ENCODE measurements at regions not wholly inside any gene's neighbourhood (a gene's known extent, or its start where the extent isn't known, plus 50 kb on each side); places are given as distances from the start of the nearest gene placed in this dataset.

DNA sequence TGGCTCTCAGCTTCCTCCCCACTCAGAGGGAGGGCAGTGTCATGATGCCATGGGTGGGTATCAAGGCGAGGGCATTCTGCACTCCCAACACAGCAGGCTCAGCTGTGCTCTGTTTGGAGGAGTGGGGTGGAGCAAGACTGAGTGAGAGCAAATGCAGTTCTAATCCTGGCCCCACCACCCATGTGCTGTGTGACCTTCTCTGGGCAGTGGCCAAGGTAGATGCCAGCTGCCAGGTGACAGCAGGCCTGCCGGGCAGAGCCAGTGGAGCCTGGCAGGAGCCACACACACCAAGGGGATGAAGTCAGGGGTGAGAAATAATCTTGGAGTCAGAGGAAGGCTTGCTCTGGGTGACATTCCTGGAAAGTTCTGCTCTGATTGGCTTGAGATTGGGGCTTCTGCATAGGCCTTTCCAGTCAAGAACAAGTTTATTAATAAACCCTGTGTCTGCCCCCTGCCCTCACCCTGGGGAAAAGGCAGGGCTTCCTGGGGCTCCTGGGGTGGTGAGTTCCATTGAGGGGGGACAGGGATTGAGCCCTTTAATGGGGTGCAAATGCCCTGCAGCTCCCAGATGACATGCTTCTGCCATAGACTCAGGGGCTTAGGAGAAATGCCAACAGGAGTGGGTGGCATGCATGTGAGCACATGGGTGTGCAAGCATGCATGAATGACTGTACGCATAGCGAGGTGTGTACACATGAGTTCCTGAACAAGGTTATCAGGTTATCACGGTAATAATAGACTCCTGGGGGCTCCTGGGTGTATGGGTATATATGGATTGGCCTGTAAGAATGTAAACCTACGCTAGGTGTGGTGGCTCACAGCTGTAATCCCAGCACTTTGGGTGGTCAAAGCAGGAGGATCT lies 134.2 kb downstream of the MRPL14 start:
- Histone ChIP-seq H4K20me1 (ENCODE audit: insufficient read depth, low read length) (no peaks in the 10 kb centered on the region), H3K4me2 (replicated peaks; ENCODE audit: extremely low read depth, low read length, poor library complexity, severe bottlenecking) (no peak overlapping the region), H3K27ac (ENCODE audit: low read depth in 1 of 2, low read length in 2 of 2) (no peak overlapping the region), H2AFZ (ENCODE audit: insufficient read depth, low read depth, low read length, poor library complexity, severe bottlenecking) (no peak overlapping the region), H3K4me3 (replicated peaks in 1 of 3; ENCODE audit: low read depth in 2 of 3, low read length in 3 of 3) (no peak overlapping the region), H3K27me3 (ENCODE audit: control insufficient read depth in 2 of 2, insufficient read depth in 2 of 2, low read length in 2 of 2) (no peaks in the 10 kb centered on the region), H3K36me3 (replicated peaks in 1 of 2; ENCODE audit: control insufficient read depth in 1 of 2, insufficient read depth in 2 of 2, low read length in 2 of 2) (no peaks in the 10 kb centered on the region), H3K9ac (ENCODE audit: insufficient read depth, low read length, poor library complexity, severe bottlenecking) (no peak overlapping the region), H3K4me1 (ENCODE audit: control insufficient read depth in 1 of 2, insufficient read depth in 2 of 2, low read length in 2 of 2) (no peaks in the 10 kb centered on the region), H3K79me2 (ENCODE audit: insufficient read depth, low read length) (no peaks in the 10 kb centered on the region), H3K9me3 (replicated peaks in 1 of 2; ENCODE audit: control insufficient read depth in 1 of 2, insufficient read depth in 1 of 2, low read length in 2 of 2) (no peaks in the 10 kb centered on the region)
- H3K27me3 Mint-ChIP-seq (ENCODE audit: low read depth in 3 of 3), result peaks cover 0 to 6% (median 6%) of the 10 kb centered on the region in 3 donors
- intact Hi-C loops (cut with micrococcal nuclease), result no loop called here
- H3K4me1 Mint-ChIP-seq, result no peaks in the 10 kb centered on the region
- DNase-seq, result no peak
- H3K36me3 Mint-ChIP-seq, result no peaks in the 10 kb centered on the region
- no peak for TF ChIP-seq CTCF (IDR thresholded peaks at IDR 0.05)
- no peaks in the 10 kb centered on the region for H3K9me3 Mint-ChIP-seq
- no peak overlapping the region for H3K4me3 Mint-ChIP-seq
- 100% methylated on average over 4 of the region's 6 CpGs for WGBS (ENCODE audit: insufficient coverage)
- peak overlapping the region in 1 of 7 donors; percentile 20 for H3K27ac Mint-ChIP-seq

- Mint-ChIP-seq H3K9me3 (no peaks in the 10 kb centered on the region), H3K4me3 (no peak overlapping the region), H3K4me1 (no peaks in the 10 kb centered on the region), H3K27me3 (ENCODE audit: low read depth in 3 of 3) (peaks cover 0 to 6% (median 3%) of the 10 kb centered on the region in 3 donors), H3K27ac (peak overlapping the region in 1 of 7 donors; percentile 60), H3K36me3 (no peaks in the 10 kb centered on the region)
- no peak overlapping the region for H3K27ac ChIP-seq (ENCODE audit: low read depth in 1 of 2, low read length in 2 of 2)
- intact Hi-C loops (cut with micrococcal nuclease), result no loop called here
- TF ChIP-seq CTCF (IDR thresholded peaks at IDR 0.05), result no peak
- no peak overlapping the region for H3K4me2 ChIP-seq (replicated peaks; ENCODE audit: extremely low read depth, low read length, poor library complexity, severe bottlenecking)
- WGBS (ENCODE audit: insufficient coverage), result 67% methylated on average over 3 of the region's 4 CpGs
- no peaks in the 10 kb centered on the region for H3K9me3 ChIP-seq (replicated peaks in 1 of 2; ENCODE audit: control insufficient read depth in 1 of 2, insufficient read depth in 1 of 2, low read length in 2 of 2)
- no peak overlapping the region for H2AFZ ChIP-seq (ENCODE audit: insufficient read depth, low read depth, low read length, poor library complexity, severe bottlenecking)
- H3K9ac ChIP-seq (ENCODE audit: insufficient read depth, low read length, poor library complexity, severe bottlenecking), result no peak overlapping the region
- no peaks in the 10 kb centered on the region for H3K4me1 ChIP-seq (ENCODE audit: control insufficient read depth in 1 of 2, insufficient read depth in 2 of 2, low read length in 2 of 2)
- H3K4me3 ChIP-seq (replicated peaks in 1 of 3; ENCODE audit: low read depth in 2 of 3, low read length in 3 of 3), result no peak overlapping the region
- no peaks in the 10 kb centered on the region for H3K27me3 ChIP-seq (ENCODE audit: control insufficient read depth in 2 of 2, insufficient read depth in 2 of 2, low read length in 2 of 2)
- no peak for DNase-seq
- H3K36me3 ChIP-seq (replicated peaks in 1 of 2; ENCODE audit: control insufficient read depth in 1 of 2, insufficient read depth in 2 of 2, low read length in 2 of 2), result no peaks in the 10 kb centered on the region
- H3K79me2 ChIP-seq (ENCODE audit: insufficient read depth, low read length), result no peaks in the 10 kb centered on the region
- no peaks in the 10 kb centered on the region for H4K20me1 ChIP-seq (ENCODE audit: insufficient read depth, low read length)
Observed at GRCh38 chr6:43992126-43992663, 135.1 kb downstream of the MRPL14 start.

Data from CD14-positive monocyte (primary cell).